Activated CD4-positive, alpha-beta T cell treated with anti-CD3 and anti-CD28 coated beads, Interleukin-2, amount 50 U/mL, for 16 hours (primary cell): ENCODE measurements at regions not wholly inside any gene's neighbourhood (a gene's known extent, or its start where the extent isn't known, plus 50 kb on each side); places are given as distances from the start of the nearest gene placed in this dataset.
"Not testable (repeated sequence)": the region's sequence is repeated elsewhere in the genome, so short reads cannot be mapped to it uniquely, and the experiment has no call there.

Experiments
- DNase-seq: peaks from one replicate; pipeline ENCODE4 v3.0.0-alpha.2; 2020

DNA sequence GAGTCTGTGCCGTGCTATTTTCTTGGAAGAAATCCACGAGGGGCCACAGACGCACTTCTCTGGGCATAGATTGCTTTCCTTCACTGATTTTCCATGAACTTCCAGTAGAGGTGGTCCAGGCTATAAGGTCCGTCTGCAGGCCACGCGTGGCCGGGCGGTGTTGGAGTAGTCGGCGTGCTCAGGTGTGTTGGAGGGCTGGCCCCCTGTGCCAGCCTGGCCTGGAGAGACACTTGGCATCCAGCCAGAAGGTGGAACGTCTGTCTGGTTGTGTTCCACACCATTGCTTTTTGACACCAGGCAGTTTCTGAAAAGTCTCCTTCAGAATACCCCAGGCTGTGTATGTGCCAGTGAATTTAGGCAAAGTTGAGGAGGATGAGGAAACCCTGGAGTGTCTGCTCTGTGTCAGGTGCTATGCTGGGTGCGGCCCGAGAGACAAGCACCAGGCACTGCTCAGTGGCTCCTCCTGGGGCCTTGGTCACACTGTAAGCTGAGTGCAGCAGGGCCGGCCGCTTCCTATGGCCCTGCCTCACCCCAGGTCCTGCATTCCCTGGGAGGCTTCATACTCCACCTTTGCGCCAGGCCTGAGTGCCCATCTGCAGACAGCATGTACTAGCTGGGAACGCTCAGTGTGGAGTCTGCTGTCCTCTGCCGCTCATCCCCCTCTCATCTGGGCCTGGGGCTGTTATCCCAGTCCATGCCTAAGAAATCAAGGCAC is 52.1 kb upstream of the TAMM41 start:
- DNase-seq = no peak

DNA sequence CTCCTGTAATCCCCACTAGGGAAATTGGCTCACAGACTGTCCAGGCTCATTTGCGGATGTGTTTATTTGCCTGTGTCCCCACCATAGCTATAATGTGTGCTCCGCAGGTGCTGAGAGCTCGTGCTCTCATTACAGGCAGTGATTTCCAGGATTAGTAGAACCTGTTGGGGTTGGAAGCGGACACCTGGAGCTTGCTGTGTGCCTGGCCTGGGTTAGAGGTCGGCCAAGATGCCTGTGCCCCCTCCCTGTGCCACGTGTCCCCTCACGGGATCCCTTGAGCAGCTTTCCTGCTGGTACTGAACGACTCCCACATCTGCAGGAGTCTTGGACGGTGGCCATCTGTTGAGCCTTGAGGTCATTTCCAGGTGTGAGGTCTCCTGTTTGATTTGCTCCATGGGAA is 52.7 kb upstream of the TAMM41 start:
- DNase-seq = not testable (repeated sequence)

DNA sequence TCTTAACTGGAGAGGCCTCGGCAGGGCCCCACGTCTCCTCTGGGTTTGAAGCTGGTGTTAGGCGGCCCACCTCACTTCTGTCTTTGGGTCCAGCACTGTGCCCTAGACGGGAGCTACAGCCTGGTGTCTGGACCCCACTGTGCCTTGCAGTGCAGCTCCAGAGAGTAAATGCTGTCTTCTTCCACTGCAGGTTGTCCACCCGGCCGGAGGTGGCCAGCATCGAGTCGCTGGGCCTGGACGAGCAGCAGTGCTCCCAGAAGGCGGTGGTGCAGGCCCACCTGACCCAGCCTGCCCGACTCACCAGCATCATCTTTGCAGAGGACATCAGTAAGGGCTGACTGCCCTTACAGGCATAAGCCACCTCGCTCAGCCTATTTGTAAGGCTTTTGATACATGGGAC is 53.1 kb upstream of the TAMM41 start:
- DNase-seq = no peak

DNA sequence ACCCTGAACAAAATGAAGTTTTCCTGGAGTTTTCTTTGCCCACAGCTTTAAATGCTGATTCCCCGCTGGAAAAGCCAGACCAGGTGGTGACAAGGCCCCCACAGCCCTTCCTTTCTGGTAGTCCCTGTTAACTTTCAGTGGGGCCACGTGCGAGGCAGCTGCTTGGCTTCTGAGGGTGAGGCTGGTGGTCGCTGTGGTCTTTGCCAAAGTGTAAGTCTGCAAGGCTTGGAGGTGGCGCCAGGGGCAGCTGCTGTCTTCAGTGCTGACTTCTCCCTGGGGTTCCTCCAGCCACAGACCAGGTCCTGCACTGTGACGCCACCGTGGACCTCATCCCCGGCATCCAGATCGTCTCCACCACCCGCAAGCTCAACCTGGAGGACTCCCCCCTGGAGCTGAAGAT is 54.1 kb upstream of the TAMM41 start:
- no peak for DNase-seq

DNA sequence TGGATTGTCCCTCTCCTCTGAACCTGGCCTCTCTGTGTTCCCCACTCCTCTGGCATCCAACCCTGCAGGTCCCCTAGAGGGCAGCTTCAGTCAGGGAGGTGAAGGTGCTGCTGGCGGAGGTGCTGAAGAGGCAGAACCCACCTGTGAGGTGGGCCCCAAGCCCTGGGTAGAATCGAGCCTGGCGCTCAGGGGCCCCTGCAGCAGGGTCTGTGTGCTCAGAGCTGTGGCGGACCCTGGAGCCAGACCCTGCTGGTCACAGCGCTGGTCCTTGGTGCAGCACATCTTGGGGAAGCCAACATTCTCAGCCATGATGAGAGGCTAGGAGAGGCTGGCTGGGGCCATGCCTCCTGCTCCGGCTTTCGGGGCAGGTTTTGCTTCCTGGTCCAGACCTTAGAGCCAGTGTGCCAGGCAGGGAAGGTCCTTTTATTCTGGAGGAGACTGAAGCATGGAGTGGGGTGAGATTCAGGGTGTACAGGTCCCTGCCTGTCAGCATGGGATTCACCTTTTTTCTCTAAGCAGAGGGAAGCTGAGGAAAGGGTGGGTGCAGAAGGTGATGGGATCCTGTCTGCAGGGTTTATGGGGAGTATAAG is 54.7 kb upstream of the TAMM41 start:
- DNase-seq = no peak

DNA sequence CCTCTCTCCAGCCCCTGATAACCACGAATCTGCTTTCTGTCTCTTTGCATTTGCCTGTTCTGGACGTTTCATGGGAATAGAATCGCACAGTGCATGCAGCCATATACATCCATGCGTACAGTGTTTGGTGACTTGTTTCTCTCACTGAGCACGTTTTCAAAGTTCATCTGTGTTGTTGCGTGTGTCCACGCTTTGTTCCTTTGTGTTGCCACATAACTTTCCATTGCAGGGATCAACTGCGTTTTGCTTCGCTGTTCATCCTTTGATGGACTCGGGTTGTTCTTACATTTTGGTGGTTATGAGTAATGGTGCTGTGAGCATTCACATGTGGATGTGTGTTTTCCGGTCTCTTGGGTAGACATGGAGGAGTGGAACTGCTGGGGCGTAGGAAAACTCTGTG is 56.4 kb upstream of the TAMM41 start:
- no peak for DNase-seq

DNA sequence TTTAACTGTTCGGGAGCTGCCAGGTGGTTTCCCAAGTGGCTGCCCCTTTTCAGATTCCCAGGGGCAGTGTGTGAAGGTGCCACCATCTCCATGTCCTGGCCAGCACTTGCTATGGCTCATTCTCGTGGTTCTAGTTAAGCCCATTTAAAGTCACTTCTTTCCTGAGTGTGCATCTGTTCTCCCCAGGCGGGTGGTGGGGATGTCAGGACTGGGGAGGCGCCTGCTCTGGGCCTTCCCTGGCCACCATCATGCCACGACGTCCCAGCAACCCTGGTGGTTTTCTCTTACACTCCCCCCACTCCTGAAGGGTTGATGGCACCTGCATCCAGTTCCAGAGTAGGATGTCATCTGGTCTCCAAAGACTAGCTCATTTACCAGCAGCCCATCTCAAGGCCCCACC is 56.8 kb upstream of the TAMM41 start:
- no peak for DNase-seq

DNA sequence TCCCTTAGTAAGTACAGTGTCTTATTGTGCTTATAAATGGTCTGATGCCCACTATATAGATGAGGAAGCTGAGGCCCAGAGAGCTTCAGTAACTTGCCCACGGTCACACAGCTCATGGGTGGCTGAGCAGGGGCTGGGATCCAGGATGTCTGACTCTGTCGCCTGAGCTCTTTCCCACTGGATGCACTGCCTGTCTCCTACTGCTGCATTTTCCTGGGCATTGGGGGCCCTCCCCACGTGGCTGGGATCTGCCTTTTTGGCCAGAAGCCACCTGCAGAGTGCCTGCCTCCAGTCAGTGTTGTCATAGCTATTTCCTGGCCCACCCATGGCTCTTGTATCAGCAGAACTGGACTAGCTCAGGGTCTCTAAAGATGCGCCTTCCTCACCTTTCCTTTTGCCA is 57.5 kb upstream of the TAMM41 start:
- DNase-seq = no peak

DNA sequence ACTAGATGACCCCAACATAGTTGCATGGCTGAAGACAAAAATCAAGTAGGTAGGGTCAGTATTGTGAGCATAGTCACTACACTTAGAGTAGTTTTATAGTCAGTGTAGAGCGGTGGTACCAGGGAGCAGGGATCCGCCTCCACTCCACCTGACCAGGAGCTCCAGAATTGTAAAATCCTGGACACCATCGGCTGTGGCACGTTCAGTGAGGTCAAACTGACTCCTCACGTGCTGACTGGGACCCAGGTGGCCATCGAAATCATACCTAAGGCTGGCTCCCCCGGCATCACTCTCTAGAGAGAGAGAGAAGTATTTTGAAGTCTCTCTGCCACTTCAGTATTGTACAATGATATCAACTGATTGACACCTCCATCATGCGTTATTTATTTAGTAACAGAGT is 59.7 kb upstream of the TAMM41 start:
- DNase-seq = no peak

DNA sequence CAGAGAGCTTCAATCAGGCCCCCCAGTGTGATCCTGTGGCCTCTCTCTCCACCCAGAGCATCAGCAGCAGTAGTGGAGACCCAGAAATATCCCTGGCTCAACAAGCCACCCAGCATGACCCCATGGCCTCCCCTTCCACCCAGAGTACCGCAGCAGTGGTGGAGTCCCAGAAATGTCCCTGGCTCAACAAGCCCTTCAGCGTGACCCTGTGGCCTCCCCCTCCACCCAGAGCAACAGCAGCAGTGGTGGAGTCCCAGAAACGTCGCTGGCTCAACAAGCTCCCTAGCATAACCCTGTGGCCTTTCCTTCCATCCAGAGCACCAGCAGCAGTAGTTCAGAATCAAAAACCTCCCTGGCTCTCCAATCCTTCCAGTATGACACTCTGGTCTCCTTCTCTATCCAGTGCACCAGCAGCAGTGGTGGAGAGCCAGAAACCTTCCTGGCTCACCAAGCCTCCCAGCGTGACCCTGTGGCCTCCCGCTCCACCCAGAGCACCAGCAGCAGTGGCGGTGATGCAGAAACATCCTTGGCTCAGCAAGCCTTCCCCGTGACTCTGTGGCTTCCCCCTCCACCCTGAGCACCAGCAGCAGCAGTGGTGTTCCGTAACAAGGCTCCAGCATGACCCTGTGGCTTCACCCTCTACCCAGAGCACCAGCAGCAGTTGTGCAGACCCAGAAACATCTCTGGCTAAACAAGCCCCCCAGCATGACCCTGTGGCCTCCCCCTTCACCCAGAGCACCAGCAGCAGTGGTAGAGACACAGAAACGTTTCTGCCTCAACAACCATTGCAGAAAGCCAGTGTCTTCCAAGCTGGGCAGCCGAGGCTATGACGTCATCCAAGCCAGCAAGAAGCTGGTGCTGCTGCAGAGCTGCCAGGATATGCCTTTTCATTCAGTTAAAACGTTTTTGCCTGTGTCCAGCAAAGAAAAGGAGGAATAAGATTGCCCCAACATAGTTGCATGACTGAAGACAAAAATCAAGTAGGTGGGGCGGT is 61.3 kb upstream of the TAMM41 start:
- DNase-seq = no peak

DNA sequence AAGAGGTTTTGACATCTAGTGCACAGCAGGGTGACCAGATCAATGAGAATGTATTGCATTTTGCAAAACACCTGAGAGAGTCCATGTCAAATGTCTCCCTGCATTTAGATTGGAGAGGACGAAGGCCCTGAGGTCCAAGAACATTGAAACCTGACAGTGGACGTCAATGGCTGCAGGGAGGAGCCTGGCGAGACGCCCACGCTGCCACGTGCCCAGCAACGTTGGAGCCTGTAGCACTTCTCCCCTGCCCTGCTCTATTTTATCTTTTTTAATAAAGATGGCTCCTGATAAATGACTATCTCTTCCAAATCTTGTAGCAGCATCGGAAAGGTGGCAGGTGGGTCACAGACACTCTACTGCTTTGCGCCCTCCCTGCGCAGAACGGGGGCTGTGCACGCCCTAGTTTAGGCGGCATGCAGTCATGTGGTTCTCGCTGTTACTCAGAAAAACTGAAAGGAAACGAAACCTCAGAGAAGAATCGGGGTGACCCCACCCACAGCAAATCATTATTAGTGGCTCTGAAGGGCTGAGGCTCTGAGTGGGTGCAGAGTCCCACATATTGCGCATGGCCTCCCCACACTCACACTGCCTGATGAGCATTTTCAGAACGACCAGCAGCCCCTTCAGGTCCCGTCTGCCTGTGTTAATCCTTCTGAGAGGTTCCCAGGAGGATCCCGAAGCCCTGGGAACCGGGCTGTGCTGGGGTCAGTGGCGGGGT is 62.5 kb upstream of the TAMM41 start:
- DNase-seq = peak; percentile 12

DNA sequence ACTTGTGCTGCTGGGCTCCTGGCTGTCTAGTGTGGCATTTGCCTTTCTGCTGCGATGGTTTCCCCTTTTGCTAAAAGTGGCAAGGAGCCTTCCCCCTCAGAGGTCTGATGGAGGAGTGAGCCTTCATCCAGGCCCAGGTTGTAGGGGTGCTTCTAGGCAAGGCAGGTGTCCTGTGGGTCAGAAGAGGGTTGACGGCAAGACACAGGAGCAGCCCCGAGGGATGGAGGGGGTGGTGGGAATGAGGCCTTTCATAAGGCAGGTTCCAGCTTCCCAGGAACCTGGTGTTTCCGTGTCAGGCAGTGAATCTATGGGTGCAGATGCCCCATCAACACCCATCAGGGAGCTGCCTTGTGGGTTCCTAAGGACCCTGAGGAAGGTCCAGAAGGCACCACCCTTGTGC is 63.0 kb upstream of the TAMM41 start:
- no peak for DNase-seq

DNA sequence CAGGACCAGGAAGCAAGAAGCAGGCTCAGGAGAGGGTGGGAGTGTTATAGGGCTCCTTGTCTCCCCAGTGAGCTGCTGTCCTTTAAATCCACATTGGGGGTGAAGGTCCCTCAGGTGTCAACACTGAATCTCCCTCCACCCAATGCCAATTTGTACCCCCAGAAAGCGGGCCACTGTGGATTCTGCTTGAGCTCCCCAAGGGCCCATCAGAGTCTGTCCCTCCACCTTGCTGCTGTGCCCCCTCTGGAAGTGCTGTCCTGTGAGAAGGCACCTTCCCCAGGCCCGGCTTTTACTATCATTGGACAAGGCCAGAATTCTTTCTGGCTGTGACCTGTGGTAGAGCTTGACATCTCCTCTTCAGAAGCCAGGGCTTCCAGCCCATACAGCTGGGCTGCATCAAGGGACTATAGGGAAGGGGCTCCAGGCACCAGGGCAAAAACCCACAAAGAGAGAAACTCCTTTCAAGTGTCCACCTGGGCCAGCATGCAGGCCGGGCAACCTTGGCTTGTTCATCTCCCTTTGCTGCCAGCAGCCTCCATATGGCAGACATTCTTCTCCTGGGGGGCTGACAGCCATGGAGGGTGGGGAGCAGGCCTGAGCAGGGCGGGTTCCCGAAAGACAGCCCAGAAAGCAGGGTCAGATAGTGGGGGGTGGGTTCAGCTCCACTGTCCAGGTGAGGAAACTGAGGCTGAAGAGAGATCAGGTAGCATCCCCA is 63.7 kb upstream of the TAMM41 start:
- DNase-seq = not testable (repeated sequence)

DNA sequence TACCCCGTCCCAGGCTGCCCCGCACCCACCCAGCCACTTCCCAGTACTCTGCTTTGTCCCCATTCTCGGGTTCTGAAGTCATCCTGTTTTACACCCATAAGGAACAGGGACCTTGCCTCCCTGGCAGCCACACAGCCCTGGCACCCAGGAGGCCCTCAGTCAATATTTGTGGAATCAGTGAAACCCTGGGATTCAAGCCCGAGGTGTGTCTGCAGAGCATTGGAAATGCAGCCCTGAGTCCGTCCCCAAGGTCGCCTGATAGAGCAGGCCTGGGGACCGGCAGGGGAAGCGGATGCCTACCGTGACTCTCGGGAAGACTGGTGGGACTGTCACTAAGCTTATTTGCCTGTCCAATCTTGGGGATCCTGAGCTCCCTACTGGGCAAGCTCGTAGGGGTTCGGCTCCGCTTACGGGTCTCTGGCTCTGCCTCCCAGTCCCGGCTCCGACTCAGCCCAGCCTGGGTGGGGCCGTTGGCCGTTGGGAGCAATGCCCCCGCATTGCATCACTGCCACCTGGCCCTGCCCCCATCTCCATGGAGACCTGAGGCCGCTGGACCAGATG is 64.4 kb upstream of the TAMM41 start:
- no peak for DNase-seq

DNA sequence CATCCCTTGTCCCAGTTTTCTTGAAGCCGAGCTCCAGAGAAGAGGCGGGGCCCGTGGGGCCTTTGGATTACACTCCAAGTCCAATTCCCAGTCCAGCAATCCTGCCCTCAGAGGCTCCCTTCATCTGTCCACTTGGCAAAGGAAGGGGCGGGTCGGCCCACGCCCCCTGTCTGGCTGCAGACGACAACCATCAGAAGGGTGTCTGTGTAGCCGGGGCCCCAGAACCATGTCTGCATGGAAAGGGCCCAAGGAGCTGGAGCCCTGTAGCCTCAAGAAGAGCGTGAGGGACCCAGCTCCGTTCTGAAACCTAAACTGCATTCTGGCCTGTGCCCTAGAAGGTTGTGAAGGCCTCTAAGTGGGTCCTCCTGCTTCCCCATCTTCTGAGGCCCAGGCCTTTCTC is 65.2 kb upstream of the TAMM41 start:
- not testable (repeated sequence) for DNase-seq

DNA sequence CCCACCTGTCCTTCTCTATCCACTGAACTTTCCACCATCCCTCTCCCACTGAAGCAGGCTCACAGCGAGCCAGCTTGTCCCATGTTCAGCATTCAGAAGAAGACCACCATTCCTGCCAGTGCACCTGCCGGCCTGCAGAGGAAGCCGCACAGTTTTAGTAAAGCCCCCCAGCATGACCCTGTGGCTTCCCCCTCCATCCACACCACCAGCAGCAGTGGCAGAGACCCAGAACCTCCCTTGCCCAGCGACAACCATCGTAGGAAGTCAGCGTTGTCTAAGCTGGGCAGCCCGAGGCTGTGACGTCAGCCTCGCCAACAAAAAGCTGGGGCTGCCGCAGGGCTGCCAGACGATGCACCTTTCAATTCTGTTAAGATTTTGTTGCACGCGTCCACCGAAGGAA is 66.6 kb upstream of the TAMM41 start:
- DNase-seq = no peak

DNA sequence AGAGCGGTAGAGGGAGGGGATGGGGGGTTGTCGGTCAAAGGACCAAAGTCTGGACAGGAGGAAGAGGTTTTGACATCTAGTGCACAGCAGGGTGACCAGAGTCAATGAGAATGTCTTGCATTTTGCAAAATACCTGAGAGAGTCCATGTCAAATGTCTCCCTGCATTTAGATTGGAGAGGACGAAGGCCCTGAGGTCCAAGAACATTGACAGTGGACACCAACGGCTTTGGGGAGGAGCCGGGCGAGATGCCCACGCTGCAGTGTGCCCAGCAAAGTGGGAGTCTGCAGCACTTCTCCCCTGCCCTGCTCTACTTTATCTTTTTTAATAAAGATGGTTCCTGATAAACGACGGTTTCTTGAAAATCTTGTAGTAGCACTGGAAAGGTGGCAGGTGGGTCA is 67.4 kb upstream of the TAMM41 start:
- DNase-seq = no peak

DNA sequence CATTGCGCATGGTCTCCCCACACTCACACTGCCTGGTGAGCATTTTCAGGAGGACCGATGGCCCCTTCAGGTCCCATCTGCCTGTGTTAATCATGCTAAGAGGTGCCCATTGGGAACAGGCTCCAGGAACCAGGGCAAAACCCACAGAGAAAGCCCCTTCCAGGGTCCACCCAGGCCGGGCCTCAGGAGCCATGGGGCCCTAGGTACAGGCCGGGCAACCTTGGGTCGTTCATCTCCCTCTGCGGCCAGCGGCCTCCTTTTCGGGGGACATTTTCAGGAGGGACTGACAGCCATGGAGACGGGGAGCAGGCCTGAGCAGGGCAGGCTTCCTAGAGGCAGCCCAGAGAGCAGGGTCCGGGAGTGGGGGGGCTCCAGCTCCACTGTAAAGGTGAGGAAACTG is 68.0 kb upstream of the TAMM41 start:
- no peak for DNase-seq

DNA sequence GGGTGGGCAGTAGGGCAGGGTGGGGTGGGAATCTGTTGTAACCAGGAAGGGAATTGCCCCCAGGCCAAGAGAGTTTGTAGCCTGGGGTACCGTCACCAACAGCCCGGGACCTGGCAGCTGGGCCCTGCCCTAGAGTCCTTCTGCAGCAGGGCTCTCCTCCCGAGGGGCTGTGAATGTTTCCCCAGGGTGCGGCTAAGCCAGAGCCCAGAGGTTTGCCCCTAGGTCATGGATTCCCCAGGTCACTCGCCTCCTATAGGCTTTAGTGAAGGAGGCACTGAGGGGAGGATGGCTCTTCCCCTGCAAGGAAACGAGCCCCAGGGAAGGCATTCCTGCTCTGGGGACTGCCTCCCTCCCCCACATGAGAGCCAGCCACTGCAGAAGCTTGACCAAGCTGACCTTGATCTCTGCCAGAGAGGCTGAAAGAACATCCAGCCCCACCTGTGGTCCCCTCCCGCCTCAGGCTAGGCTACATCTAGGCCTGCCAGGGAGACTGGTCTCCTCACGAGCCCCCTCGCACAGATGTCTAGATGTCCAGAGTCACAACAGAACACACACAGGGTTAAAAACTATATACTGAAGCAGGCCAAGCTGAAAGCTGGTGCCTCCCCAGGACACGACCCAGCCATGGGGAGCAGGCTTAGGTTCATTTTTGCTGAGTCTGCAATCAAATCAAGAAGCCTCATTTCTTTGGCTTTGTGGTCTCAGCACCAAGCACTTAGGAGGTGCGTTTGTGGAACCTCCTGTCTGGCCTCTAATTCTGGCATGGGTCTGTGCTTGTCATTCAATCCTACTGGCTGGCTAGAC is 69.1 kb upstream of the TAMM41 start:
- no peak for DNase-seq

DNA sequence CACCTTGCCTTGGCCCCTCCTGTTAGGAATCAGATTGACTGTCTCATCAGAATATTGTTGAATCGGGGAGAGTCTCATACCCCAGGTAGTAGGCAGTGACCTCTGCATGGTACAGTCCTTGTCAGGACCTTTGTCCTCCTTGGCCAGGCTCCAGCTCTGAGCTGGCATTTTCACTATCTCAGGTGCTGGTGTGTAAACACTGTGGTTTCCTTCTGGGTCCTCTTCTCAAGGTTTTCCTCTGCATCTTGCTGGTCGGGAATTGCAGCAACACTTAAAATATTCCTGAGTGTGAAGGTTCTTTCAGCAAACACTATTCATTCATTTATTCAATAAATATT is 69.7 kb upstream of the TAMM41 start:
- not testable (repeated sequence) for DNase-seq

DNA sequence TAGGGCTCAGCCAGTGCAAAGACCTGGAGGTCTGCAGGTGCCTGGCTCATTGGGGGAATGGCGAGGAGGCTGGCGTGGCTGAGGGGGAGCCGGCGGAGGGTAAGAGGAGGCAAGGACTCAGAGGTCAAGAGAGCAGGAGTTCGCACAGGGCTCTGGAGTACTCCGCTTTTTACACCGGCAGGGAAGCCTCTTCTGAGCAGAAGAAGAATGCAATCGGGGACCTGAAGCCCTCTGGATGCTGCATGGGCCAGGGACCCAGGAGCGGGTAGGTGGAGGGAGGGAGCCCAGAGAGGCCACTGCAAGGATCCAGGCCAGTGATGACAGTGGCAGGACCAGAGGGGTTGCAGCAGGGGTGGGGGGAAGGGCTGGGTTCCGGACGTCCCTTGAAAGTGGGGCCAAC is 70.4 kb upstream of the TAMM41 start:
- no peak for DNase-seq
